NCI-H510A (cell line): ENCODE measurements at regions not wholly inside any gene's neighbourhood (a gene's known extent, or its start where the extent isn't known, plus 50 kb on each side); places are given as distances from the start of the nearest gene placed in this dataset.
A peak's percentile ranks its signal among the peaks of the same experiment; 100 is the strongest.
"Not testable (repeated sequence)": the region's sequence is repeated elsewhere in the genome, so short reads cannot be mapped to it uniquely, and the experiment has no call there.

Source experiments
- DNase-seq: peaks from one replicate; lab custom pipeline; 2025; lab: John Stamatoyannopoulos, UW

DNA sequence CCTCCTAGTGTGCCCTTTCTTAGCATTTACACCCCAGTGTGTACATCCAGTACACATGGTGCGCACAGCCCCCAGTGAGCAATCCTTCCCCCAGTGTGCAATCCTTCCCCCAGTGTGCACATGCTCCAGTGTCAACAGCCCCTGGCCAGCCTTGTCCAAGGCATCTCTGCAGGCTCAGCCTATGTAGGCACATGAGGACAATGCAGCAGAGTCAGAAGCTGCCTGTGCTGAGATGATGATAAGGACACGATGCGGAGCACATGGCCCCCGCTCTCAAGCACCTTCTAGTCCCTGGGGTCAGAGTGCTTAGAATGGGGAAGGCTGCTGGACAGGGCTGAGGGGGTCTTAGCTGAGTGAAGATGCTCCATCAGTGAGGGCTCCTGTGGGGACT, 69.8 kb downstream of the GADD45G start:
- no peak for DNase-seq

DNA sequence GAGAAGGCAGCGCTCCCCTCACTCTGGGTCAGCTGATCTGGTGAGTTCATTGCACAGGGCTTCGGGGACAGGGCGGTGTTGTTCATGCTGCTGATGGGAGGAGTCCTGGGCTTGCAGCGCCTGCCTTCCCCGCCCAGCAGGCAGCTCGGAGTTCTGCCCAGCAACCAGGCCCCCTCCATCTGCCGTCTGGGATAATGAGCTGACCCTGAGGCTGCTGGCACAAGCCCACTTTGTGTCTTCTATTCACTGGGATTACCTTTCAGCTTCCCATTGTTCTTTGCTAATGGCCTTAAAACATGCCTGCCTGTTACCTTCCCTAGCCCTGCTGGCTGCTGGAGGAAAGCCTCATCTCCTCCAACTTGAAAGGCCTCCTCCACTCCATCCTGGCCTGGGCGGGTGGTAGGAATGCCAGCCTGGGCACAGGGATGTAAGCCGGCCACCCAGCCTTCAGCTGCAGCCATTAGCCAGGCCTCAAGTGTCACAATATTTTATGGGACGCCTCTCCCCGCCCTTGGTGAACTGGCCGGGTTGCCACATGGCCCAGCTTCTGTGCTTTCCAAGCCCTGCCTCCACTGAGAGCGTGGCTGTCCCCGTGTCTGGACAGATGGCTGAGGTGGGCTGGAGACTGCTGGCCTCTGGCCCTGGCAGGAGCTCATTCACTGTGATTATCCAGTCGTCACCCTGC, 70.4 kb downstream of the GADD45G start:
- peak; percentile 71 for DNase-seq

DNA sequence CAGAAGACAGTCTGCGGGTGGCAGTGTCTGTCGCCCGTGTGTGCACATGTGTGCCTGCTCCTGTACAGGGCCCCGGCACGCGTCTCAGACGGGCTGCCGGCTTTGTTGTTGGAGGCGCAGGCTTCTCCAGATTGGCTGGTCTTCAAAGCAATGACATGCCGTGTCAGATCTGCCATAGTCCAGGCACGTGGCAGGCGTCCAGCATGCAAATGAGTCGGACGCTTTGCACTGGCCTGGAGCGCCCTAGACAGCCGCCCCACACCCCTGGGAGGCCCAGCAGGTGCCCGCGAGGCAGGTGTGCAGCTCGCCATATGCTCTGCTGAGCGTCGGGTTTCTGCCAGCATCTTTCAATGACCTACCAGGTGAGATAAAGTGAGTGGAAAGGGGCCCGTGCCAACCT, 71.5 kb downstream of the GADD45G start:
- peak; percentile 98 for DNase-seq

DNA sequence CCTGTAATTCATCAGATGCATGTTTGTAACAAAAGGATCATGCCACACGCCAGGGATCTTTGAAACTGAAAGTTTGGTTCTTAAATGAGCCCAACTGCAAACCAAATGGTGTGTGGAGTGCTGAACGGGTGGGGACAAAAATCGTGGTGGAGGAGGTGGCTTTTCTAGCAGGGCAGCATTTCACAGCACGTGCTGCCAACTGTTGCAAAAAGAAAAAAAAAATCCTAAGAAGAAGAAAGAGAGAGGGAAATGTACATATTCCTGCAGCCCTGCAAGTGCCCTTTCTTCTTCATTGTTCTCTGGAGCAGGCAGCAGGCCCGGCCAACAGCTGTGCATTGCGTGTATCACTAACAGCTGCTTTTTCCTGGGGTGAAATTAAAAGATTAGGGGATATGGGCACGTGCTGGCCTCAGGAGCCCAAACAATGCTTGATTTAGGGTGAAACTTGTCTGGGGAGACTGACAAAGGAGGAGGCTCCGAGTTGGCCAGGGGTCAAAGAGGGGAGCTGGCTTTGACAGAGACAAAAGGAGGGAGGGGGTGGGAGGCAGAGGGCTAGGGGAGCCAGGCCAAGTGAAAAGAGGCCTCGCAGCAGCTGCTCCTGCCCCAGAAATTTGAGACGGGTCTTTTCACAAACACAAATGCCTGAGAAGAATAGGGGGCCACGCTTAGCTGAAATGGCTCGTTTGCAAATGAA, 73.0 kb downstream of the GADD45G start:
- DNase-seq: no peak

DNA sequence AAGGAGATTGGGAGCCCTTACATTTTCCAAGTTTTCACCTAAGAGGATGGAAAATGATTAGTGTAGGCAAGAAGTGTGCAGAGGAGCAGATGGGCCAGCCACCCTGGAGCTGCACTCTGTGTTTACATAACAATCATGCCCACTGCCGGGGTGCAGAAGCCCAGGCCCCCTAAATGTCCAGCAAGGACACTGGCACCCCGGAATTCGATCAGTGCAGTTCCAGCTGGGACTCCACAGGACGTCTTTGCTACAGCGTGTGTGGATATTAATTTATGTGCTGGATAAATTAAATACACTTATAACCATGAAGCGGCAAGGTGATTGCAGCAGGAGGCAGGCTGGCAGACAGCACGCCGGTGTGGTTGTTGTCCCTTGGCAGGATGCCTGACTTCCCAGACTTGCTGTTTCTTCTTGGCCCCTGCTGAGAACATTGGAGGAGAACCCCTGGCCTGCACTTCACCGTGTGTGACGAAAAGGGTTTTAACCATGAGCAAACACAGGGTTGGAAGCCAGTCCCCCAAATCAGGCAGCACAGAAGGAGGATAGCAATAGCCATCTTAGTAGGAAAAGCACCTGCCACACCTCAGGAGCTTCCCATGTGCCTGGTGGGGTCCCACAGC, 73.7 kb downstream of the GADD45G start:
- no peak for DNase-seq

DNA sequence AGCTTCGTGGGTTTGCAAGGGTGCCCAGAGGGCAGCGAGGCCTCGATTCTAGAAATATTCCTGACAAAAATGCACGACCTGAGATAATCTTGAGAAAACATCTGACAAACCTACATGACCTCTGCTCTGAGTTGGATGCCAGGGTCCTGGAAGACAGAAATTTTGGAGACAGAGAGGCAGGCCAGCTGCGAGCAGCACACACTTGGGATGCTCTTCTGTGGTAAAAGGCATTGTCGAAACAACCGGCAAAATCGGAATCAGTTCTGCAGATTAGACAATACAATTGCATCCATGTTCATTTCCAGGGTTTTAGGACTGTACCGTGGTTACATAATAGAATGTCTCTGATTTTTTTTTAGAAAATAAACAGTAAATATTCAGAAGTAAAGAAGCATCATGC, 74.2 kb downstream of the GADD45G start:
- no peak for DNase-seq

DNA sequence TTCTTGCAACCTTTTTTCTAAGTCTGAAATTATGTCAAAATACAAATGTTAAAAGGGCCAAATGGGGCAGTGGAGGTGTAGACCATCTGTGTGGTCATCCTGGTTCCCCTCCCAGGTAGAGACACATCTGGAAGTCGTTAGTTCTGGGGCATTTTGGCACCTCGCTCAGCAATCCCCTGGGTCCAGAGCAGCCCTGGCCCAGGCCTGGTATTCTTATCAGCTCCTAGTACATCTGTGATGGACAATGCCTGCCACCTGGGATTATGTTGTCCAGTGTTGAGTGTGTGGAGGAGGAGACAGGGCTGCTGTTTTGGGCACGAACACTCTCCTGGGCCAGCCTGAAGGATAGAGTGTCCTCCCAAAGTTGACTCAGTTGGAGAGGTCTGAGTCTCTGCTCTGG, 74.8 kb downstream of the GADD45G start:
- no peak for DNase-seq

DNA sequence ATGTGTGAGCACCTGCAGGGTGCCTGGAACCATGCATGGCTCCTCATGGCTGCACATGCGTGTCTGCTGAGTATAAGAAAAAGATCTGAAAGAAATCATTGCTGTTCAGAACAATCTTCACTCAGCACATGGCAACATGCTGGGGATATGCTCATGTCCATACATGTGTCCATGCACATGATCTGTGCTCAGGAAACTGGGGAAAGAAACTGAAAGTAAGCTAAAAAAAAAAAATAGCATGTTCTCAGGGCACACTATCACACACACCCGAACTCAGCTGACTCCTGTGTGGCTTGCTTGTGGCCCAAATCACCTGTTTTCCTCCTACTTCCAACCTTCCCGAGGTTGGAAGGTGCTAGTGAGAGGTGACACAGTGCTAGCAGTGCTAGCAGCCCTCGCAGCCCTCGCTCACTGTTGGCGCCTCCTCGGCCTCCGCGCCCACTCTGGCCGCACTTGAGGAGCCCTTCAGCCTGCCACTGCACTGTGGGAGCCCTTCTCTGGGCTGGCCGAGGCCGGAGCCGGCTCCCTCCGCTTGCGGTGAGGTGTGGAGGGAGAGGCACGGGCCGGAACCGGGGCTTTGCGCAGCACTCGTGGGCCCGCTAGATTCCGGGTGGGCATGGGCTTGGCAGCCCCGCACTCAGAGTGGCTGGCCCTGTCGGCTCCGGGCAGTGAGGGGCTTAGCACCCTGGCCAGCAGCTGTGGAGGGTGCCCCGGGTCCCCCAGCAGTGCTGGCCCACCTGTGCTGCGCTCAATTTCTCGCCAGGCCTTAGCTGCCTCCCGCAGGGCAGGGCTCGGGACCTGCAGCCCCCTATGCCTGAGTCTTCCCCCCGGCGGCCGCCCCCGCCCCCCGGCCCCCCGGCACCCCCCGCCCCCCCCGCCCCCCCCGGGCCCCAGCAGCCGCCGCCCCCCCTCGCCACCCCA, 76.0 kb downstream of the GADD45G start:
- no peak for DNase-seq

DNA sequence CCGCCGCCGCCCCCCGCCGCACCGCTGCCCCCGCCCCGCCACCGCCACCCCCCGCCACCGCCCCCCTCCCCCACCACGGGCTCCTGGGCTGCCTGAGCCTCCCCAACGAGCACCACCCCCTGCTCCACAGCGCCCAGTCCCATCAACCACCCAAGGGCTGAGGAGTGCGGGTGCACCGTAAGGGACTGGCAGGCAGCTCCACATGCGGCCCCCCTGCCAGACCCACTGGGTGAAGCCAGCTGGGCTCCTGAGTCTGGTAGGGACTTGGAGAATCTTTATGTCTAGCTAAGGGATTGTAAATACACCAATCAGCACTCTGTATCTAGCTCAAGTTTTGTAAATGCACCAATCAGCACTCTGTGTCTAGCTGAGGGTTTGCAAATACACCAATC, 76.7 kb downstream of the GADD45G start:
- not testable (repeated sequence) for DNase-seq

DNA sequence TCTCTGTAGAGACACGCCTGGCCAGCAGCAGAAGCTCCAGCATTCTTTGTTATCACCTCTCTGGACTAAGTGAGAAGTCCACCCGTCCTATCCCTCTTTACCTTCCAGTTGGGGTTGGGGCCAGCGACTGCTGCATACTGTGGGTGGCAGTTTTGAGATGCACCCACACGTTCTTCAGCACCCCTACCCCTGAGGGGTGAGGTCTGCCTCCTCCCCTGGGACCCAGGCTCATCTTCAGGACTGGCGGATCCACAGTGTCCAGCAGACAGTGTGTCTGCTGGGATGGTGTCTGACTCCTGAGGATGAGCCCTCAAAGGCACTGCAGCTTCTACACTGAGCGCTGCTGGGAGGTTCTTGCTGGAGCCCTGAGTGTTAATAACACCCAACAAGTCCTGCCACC, 78.8 kb downstream of the GADD45G start:
- DNase-seq: no peak

DNA sequence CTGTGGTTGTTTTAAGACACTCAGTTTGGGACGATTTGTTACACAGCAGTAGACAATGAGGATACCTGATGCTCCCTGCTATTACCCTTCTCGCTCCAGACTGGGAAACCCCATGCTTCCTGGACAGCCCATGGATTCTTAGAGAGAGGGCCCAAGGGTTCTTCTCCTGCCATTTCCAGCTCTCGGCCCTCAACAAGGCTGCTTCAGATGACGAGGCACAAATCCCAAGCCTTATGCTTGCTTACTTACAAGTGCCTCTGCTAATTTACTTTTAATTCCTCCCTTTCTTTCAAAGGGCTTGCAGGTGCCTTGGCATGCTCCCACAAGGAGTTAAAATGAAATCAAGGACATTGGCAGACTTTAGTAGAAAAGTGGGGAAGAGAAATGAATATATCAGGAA, 79.4 kb downstream of the GADD45G start:
- no peak for DNase-seq

DNA sequence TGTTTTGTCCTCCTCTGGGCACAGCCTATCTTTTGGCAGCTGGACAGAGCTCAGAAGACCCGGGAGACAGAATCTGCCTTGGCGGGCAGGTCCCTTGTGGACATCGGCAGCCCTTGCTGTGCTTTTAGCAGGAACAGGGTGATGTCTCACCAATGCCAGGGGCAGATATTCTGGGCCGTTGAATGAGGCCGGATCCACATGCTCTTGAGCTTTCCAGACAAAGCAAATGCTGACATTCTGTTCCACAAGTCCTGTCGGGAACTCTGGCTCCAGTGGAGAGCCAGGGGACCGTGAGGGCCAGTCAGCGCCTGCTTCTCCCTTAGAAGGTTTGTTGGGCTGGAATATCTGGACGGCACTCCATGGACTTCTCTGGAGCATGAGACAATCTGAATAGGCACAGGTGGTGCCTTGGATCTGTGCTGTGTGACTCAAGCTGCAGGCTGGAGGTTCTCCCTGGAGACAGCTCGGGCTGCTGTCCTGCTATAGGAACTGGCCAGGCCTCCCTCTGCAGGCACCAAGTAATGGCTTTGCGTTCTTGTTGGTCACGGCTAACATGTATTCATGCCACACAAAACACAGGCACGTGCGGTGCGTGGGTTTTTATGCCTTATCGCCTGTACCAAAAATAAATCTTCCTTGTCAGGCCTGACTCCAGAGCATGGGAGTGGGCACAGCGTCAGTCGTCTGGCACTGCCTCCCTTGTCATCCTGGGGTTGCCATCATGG, 80.3 kb downstream of the GADD45G start:
- DNase-seq: no peak

DNA sequence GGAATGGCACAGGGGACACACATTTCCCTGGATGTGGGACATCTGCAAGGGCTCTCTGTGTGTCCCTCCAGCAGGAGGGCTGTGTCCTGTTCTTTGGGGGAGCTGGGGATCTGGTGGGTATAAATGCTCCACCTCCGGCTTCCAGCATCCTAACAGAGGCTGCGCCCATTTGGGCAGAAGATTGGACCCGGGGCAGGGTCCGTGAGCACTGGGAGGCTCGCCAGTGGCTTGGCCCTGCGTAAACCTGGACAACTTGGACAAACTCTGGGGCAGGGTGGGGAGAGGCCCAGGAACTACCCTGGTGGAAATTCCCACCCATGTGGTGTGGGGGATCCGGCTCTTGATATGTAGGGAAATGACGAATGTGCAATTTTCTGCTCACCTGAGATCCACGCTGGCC, 80.9 kb downstream of the GADD45G start:
- DNase-seq: no peak

DNA sequence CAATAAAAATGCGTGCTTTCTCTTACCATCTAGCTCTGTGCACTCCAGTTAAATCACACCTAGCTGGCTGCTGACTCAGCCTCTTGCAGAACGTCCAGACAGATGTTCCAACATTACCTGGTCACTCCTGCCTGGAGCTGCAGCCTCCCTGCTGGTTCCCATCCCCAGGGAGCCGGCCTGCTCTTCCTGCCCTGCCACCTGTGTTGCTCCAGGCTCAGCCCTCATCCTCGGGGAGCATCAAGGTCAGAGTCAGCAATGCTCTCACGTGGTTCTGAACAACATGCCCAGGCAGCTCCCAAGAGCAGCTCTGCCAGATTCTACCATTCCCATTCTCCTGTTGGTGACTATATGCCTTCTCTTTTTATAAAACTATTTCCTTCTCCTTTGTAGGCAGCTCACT, 81.3 kb downstream of the GADD45G start:
- peak; percentile 96 for DNase-seq

DNA sequence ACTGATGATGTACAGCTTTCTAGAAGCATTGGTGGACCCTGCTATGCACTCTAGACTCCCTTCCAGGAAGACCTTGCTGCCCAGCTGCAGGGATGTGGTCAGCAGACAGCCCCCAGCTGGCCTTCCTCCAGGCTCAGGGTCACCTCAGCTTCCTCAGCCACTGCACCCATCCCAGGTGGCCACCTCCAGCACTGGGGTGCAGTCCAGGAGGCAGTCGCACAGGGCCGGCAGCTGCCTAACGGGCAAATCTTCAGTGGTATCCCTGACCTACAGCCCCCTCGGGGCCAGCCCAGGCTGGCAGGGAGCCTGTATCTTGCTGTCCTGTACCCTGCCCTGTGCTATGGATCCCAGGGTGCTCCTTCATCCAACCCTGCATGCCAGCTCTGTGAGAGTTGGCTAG, 81.8 kb downstream of the GADD45G start:
- DNase-seq: no peak

DNA sequence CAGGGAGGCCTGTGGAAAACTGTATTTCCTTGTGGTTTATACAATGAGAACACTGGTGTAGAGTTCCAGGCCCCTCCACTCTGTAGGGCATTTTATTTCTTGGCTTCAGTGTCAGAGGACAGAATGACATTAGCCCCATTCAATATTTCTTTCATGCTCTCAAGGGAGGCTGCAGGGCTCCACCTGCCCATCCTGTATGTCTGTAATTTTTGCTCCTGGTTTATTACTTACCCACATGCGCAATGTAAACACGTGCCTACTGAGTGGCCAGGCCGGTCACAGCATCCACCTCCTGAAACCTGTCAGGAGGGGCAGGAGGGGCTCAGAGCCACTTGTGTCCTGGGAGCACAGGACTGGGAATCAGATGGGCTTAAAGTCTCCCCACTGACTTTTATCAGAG, 82.4 kb downstream of the GADD45G start:
- DNase-seq: peak; percentile 82

DNA sequence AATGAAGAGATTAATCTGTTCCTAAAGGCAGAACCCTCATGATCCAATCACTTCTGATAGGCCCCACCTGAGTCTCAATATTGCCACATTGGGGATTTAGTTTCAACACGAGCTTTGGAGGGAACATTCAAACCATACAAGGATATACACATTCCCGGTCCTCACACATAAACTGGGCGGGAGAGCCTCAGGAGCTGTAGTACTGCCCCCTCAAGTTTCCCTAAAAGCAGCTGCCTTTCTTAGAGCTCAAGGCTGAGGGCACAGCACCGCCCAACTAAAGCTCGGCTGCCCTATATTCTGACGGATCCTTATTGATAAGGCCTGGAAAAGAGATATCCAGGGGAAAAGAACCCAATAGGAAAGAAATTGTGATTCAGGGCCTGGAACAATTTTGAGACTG, 83.0 kb downstream of the GADD45G start:
- no peak for DNase-seq

DNA sequence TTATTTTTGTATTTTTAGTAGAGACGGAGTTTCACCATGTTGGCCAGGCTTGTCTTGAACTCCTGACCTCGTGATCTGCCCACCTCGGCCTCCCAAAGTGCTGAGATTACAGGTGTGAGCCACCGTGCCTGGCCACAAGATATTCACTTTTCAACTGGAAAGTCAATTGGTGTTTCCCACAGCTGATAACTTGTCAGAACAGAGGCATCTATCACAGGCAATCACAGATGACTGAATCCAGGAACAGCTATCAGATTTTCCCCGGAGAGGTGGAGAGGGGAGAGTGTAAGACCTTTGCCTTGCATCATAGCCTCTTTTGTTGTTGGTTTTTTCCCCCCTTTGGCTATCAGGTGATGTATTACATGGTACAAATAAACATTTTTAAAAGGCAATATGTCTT, 84.5 kb downstream of the GADD45G start:
- DNase-seq: not testable (repeated sequence)

DNA sequence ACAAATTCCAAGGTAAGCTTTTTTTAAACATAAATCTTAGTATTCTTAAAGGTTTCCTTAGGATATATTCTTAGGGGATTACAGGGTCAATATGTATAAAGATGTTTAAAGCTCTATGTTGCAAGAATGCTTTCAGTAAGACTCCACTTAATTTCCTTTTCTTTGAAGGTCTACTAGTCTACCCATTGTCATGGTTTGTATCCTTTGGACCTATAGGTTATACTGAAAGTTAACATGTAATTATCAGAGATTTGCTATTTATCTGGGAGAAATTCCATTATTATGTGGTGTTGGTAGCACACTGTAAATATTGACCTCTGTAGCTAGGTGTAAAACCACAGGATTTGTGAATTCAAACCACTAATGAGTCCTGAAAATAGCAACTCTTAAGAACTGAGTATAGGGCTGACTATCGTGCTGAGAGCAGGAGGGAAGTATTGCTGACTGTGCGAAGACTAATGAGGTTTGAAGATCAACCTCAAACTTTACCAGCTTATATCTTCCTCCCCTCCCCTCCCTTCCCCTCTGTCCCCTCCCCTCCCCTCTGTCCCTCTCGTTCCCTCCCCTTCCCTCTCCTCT, 85.6 kb downstream of the GADD45G start:
- DNase-seq: no peak

DNA sequence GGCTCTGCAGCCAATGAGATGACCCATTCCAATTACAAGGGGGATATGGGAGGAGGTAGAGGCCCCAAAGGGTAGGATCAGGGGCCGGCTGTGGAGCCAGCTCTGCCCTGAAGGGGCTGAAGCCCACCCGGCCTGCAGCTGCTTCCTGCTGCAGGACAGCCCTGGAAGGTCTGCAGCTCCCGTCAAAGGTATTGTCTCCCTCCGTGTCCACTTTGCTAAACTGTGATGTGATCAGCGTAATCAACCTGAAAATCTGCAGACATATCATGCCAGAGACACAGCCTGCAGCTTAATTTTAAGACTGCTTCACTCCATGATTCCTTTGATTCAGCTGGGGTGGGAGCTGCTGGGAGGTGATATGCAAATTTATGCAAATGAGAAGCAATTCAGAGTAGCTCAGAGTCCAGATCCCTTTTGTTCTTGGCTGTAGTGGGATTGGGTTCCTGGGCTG, 90.7 kb downstream of the GADD45G start:
- DNase-seq: no peak

DNA sequence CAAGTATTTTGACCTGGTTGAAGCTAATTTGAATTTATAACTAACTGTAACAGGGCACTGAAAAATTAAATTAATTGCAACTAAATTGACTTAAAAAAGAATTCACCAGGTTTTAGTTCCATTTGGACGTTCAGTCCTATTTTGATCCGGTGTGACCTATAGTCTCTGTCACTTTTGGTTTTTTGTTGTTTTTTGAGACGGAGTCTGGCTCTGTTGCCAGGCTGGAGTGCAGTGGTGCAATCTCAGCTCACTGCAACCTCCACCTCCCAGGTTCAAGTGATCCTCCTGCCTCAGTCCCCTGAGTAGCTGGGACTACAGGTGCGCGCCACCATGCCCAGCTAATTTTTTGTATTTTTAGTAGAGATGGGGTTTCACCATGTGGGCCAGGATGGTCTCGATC, 91.2 kb downstream of the GADD45G start:
- DNase-seq: not testable (repeated sequence)
